Cardiac muscle cell (in vitro differentiated cells and primary cell): ENCODE measurements at regions not wholly inside any gene's neighbourhood (a gene's known extent, or its start where the extent isn't known, plus 50 kb on each side); places are given as distances from the start of the nearest gene placed in this dataset.

ENCODE experiments used
- DNase-seq, 2 donors: peaks; one replicate each; pipeline versions ENCODE4 v3.0.0 to v3.0.0-alpha.2; 2010 to 2017; ENCODE audit warnings: low read depth in 1 of 2, low spot score in 1 of 2
- H3K27ac ChIP-seq: fragments of 200-600 bp; sonication (generic); 2 replicates; pipeline ENCODE4 v1.5.1; 2016
- H3K27me3 ChIP-seq: fragments of 200-600 bp; sonication (generic); 2 replicates; pipeline ENCODE4 v1.6.0; 2016; ENCODE audit warnings: control low read depth
- H3K36me3 ChIP-seq: fragments of 200-600 bp; sonication (generic); 2 replicates; pipeline ENCODE4 v1.5.1; 2016; ENCODE audit warnings: control low read depth
- H3K4me1 ChIP-seq: fragments of 200-600 bp; sonication (generic); 2 replicates; pipeline ENCODE4 v1.8.1; 2017; ENCODE audit warnings: low read depth, mild to moderate bottlenecking, mixed run types
- H3K4me3 ChIP-seq: fragments of 200-600 bp; sonication (generic); 2 replicates; pipeline ENCODE4 v1.5.1; 2016; ENCODE audit warnings: mild to moderate bottlenecking
- H3K9me3 ChIP-seq: fragments of 200-600 bp; sonication (generic); 2 replicates; pipeline ENCODE4 v1.5.1; 2017; ENCODE audit warnings: low read depth, mild to moderate bottlenecking, control low read depth
- TF ChIP-seq, protein P1 (sequence below): IDR thresholded peaks from 2 replicates; pipeline ENCODE4 v1.5.1; 2012; ENCODE audit warnings: low read depth, mild to moderate bottlenecking, low read length

DNA sequence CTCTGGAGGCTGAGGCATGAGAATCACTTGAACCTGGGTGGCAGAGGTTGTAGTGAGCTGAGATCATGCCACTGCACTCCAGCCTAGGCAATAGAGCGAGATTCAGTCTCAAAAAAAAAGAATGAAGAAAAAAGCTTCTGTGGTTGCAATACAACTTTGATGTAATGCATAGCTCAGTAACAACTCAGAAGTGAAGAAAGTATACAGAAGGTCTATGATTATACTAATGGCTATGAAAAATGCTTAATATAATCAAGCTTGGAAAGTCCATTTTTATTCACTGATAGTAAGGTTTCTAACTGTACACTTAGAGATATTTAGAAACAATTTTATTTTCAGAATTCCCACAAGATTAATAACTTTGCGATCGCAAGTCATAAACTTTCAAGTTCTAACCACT lies 88.2 kb upstream of the FRMD6 start:
- Histone ChIP-seq H3K9me3 (no peaks in the 10 kb centered on the region), H3K27ac (no peak overlapping the region), H3K4me1 (peaks cover 6% of the 10 kb centered on the region), H3K4me3 (no peak overlapping the region), H3K27me3 (no peaks in the 10 kb centered on the region), H3K36me3 (no peaks in the 10 kb centered on the region)
- DNase-seq = no peak
- TF ChIP-seq, protein P1, sequence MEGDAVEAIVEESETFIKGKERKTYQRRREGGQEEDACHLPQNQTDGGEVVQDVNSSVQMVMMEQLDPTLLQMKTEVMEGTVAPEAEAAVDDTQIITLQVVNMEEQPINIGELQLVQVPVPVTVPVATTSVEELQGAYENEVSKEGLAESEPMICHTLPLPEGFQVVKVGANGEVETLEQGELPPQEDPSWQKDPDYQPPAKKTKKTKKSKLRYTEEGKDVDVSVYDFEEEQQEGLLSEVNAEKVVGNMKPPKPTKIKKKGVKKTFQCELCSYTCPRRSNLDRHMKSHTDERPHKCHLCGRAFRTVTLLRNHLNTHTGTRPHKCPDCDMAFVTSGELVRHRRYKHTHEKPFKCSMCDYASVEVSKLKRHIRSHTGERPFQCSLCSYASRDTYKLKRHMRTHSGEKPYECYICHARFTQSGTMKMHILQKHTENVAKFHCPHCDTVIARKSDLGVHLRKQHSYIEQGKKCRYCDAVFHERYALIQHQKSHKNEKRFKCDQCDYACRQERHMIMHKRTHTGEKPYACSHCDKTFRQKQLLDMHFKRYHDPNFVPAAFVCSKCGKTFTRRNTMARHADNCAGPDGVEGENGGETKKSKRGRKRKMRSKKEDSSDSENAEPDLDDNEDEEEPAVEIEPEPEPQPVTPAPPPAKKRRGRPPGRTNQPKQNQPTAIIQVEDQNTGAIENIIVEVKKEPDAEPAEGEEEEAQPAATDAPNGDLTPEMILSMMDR = no peak

DNA sequence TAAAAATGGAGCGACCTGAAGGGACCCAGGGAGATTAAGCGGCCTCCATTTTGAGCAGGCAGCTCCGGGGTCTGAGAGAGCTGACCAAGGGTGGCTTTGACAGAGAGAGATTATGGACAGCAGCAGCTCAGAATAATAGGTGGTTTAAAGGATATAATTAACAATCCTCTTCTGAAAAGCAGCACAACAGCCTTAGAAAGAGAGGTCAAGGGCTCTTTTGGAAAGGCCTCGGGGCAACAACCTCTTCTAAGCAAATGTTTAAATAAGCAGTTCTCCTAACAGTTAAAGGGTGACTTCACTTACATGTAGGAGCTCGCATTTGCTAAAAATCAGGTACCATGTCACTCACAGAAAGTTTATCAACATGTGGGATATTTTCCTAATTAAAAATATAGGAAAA lies 87.2 kb upstream of the FRMD6 start:
- no peaks in the 10 kb centered on the region for H3K27me3 ChIP-seq
- H3K4me1 ChIP-seq = peaks cover 6% of the 10 kb centered on the region
- H3K36me3 ChIP-seq = no peaks in the 10 kb centered on the region
- no peak overlapping the region for H3K27ac ChIP-seq
- no peak overlapping the region for H3K4me3 ChIP-seq
- TF ChIP-seq, protein P1 = no peak
- H3K9me3 ChIP-seq = no peaks in the 10 kb centered on the region
- peak in 1 of 2 donors; percentile 8 for DNase-seq

GRCh38 chr14:51564986-51565604 lies 86.6 kb upstream of the FRMD6 start:
- Histone ChIP-seq H3K4me3 (no peak overlapping the region), H3K4me1 (peaks cover 6% of the 10 kb centered on the region), H3K36me3 (no peaks in the 10 kb centered on the region), H3K27me3 (no peaks in the 10 kb centered on the region), H3K9me3 (no peaks in the 10 kb centered on the region), H3K27ac (no peak overlapping the region)
- no peak for DNase-seq
- TF ChIP-seq, protein P1 = no peak

DNA sequence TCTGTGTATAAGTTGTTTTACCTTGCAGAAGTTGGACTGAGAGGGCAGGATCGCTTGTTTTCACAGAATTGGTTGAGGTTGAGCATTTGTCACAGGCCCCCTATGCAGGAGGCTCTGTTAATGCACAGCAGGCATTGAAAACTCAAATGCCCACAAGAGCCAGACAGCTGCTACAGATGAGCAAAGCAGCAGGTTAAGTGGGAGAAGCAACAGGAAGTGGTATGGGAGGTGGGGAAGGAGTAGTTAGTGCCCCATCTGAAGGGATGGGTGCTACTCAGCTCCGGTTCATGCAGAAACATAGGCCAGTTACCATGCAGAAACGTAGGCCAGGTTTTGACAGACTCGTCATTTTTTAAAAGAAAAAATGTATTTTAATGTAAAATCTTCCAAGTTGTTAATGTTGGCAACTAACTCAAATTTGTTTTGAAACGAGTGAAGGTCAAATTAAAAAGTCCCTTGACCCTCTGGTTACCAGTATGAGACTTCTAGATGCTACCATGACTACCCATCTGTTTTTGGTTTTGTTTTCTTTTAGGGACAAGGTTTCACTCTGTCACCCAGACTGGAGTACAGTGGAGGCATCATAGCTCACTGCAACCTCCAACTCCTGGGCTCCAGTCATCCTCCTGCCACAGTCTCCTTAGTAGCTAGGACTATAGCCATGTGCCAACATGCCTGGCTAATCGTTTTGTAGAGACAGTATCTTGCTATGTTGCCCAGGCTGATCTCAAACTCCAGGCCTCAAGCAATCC lies 84.7 kb upstream of the FRMD6 start:
- Histone ChIP-seq H3K27ac (no peak overlapping the region), H3K4me3 (no peak overlapping the region), H3K9me3 (no peaks in the 10 kb centered on the region), H3K36me3 (no peaks in the 10 kb centered on the region), H3K4me1 (peaks cover 6% of the 10 kb centered on the region), H3K27me3 (no peaks in the 10 kb centered on the region)
- TF ChIP-seq, protein P1 = no peak
- no peak for DNase-seq

DNA sequence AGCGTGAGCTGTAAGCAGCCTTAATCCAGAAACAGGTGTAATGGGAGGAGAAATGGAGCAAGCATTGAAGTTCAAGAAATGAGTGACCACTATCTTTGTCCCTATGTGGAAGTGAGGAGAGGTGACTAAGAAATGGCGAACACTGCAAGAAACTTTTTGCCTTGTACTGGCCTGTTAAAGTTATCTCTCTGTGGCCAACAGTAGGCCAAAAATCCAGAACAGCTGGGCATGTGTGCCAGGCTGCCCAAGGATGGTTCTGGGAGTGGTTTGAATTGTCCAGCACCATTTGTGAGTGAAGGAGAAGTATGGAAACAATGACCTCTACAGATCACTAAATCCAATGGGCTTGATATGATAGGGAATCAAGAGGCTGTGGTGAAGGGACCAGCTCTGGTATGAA lies 83.3 kb upstream of the FRMD6 start:
- Histone ChIP-seq H3K4me3 (no peak overlapping the region), H3K36me3 (no peaks in the 10 kb centered on the region), H3K4me1 (peaks cover 6% of the 10 kb centered on the region), H3K9me3 (no peaks in the 10 kb centered on the region), H3K27me3 (no peaks in the 10 kb centered on the region), H3K27ac (no peak overlapping the region)
- DNase-seq = no peak
- TF ChIP-seq, protein P1 = no peak
